IPS-18a (cell line): ENCODE measurements at regions not wholly inside any gene's neighbourhood (a gene's known extent, or its start where the extent isn't known, plus 50 kb on each side); places are given as distances from the start of the nearest gene placed in this dataset.

Experiments
- H3K27ac ChIP-seq: one replicate; pipeline ENCODE4 v1.5.1; 2013; ENCODE audit warnings: low read length
- H3K27me3 ChIP-seq: one replicate; pipeline ENCODE4 v1.6.1; 2013; ENCODE audit warnings: mild to moderate bottlenecking, low read length; ENCODE audit not compliant: control insufficient read depth, insufficient read depth
- H3K36me3 ChIP-seq: one replicate; pipeline ENCODE4 v1.6.1; 2013; ENCODE audit warnings: low read depth, low read length; ENCODE audit not compliant: control insufficient read depth
- H3K4me1 ChIP-seq: one replicate; pipeline ENCODE4 v1.6.1; 2013; ENCODE audit warnings: low read depth, low read length; ENCODE audit not compliant: control insufficient read depth
- H3K4me3 ChIP-seq: one replicate; pipeline ENCODE4 v1.5.1; 2013; ENCODE audit warnings: low read length
- H3K9ac ChIP-seq: one replicate; pipeline ENCODE4 v1.6.1; 2013; ENCODE audit warnings: mild to moderate bottlenecking, low read length, moderate library complexity
- H3K9me3 ChIP-seq: one replicate; pipeline ENCODE4 v1.6.1; 2013; ENCODE audit warnings: low read depth, low read length; ENCODE audit not compliant: control insufficient read depth

DNA sequence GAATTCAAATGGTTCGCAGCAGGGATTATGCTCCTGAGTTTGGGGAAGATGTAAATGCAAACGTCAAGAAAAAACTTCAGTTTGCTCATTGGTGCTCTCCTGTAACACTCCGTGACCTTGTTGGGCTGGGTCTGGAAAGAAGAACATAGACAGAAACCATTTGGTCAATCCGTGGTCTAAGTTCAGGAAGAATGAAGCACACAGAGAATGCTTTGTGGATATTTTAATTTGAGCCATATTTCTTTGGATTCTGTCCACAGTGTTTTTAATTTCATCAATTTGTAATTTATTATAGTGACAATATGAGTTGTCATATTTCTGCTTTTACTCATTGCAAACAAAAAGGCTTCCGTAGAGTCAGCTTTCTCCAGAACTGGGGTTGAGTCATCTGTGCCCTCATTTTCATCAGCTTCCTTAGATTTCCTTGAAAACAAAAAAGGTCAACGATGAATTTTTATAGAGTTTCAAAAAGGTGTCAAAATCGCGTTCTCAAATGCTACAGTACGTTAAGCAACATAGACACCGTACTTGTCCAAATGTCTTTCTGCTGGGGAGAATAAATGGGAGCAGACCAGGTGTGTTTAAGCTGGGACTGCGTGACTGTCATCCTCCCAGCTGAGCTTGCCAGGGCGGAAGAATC is 606.4 kb downstream of the RNF144A start:
- Histone ChIP-seq H3K9me3 (no peaks in the 10 kb centered on the region), H3K27ac (no peak overlapping the region), H3K4me1 (peaks cover 4% of the 10 kb centered on the region), H3K4me3 (no peak overlapping the region), H3K27me3 (no peaks in the 10 kb centered on the region), H3K9ac (no peak overlapping the region), H3K36me3 (no peaks in the 10 kb centered on the region)

DNA sequence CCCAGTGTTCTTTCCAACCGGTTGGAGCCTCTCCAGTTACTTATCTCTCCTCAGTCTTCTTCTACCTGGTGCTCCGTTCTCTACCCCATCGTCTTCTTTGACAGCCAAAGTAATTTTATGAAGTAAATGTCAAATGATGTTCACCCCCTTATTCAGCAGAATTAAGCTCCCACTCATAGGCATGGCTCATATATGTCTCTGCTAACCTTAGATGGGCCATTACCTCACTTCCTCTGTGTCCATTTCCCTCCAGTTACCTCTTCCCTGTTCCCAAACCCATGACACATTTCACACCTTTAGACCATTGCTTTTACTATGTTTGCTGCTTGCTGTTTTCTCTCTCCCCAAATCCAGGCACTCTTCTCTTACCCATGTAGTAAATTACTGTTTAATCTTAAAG is 607.0 kb downstream of the RNF144A start:
- Histone ChIP-seq H3K4me3 (no peak overlapping the region), H3K36me3 (no peaks in the 10 kb centered on the region), H3K9me3 (no peaks in the 10 kb centered on the region), H3K27me3 (no peaks in the 10 kb centered on the region), H3K9ac (no peak overlapping the region), H3K27ac (no peak overlapping the region), H3K4me1 (peaks cover 4% of the 10 kb centered on the region)

DNA sequence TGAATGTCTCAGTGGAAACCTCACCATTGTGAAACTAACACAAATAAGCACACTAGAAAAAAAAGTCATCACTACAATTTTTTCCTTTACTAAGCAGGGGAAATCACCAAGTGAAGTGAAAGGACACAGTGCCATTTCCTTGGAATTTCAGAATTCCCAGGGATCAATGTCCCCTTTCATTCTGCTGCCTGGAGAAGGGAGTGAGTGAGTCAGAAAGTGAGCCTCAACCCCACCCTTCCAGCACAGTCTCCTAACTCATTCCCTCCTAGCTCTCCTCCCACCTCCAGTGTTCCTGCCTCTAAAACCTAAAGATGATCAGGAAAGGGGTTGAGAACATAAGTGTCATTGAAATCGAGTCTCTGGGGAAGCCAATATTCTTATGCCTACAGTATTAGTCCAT is 608.5 kb downstream of the RNF144A start:
- no peak overlapping the region for H3K27ac ChIP-seq
- H3K9ac ChIP-seq, result no peak overlapping the region
- peaks cover 5% of the 10 kb centered on the region for H3K9me3 ChIP-seq
- H3K4me1 ChIP-seq, result no peaks in the 10 kb centered on the region
- no peaks in the 10 kb centered on the region for H3K36me3 ChIP-seq
- H3K4me3 ChIP-seq, result no peak overlapping the region
- H3K27me3 ChIP-seq, result no peaks in the 10 kb centered on the region

DNA sequence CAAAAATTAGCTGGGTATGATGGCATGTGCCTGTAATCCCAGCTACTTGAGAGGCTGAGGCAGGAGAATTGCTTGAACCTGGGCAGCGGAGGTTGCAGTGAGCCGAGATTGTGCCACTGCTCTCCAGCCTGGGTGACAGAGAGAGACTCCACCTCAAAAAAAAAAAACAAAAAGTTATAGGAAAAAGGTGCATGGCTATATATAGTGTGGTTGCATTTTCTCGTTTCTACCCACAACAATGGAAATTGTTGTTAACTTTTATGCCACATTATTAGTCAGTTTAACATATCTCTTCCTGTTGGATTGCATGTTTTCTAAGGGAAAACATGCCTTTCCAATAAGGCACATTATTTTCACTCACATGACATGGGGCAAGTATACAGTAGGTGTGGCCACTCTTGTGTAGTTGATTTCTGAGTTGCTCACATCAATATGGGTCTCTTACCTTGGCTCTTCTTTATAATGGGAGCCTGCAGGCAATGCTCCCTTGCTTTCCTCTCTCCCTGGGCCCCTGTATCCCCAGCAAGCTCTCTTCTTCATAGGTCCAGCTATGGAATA is 610.0 kb downstream of the RNF144A start:
- Histone ChIP-seq H3K27ac (no peak overlapping the region), H3K4me1 (no peaks in the 10 kb centered on the region)

DNA sequence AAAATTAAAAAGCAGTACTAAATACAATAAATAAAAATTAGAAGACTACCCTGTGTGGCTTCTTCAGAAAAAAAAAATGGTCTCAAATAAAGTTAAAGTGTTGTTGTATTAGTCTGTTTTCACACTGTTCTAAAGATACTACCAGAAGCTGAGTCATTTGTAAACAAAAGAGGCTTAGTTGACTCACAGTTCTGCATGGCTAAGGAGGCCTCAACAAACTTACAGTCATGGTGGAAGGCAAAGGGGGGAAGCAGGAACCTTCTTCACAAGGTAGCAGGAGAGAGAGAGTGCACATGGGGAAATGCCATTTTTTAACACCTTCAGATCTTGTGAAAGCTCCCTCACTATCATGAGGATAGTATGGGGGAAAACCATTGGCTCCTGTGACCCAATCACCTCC is 612.8 kb downstream of the RNF144A start:
- H3K27me3 ChIP-seq, result no peaks in the 10 kb centered on the region
- H3K4me3 ChIP-seq, result no peak overlapping the region
- H3K27ac ChIP-seq, result no peak overlapping the region
- H3K9me3 ChIP-seq, result peaks cover 16% of the 10 kb centered on the region
- H3K4me1 ChIP-seq, result no peaks in the 10 kb centered on the region
- no peaks in the 10 kb centered on the region for H3K36me3 ChIP-seq
- no peak overlapping the region for H3K9ac ChIP-seq

More for the DNA sequence above, 610.0 kb downstream of the RNF144A start:
- H3K4me3 ChIP-seq, result no peak overlapping the region
- H3K27me3 ChIP-seq, result no peaks in the 10 kb centered on the region
- H3K9me3 ChIP-seq, result peaks cover 16% of the 10 kb centered on the region
- H3K36me3 ChIP-seq, result no peaks in the 10 kb centered on the region
- H3K9ac ChIP-seq, result no peak overlapping the region

DNA sequence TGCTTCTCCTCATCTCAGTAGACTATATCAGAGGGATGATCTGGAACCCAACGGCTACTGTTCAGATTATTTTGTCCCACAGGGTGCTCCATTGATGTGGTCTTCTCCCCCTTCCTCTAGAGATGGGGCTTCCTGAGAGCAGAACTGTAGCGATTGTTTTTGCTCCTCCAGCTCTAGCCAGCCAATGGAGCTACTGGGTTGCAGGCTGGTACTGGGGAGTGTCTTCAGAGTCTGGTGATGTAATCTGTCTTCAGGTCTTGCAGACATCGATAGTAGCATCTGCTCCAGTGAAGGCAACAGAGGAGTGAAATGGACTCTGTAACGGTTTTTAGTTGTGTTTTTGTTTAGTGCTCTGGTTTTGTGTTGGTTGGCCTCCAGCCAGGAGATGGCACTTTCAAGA is 621.9 kb downstream of the RNF144A start:
- no peaks in the 10 kb centered on the region for H3K27me3 ChIP-seq
- no peaks in the 10 kb centered on the region for H3K36me3 ChIP-seq
- H3K4me3 ChIP-seq, result no peak overlapping the region
- H3K4me1 ChIP-seq, result no peaks in the 10 kb centered on the region
- no peak overlapping the region for H3K9ac ChIP-seq
- no peaks in the 10 kb centered on the region for H3K9me3 ChIP-seq
- H3K27ac ChIP-seq, result no peak overlapping the region

DNA sequence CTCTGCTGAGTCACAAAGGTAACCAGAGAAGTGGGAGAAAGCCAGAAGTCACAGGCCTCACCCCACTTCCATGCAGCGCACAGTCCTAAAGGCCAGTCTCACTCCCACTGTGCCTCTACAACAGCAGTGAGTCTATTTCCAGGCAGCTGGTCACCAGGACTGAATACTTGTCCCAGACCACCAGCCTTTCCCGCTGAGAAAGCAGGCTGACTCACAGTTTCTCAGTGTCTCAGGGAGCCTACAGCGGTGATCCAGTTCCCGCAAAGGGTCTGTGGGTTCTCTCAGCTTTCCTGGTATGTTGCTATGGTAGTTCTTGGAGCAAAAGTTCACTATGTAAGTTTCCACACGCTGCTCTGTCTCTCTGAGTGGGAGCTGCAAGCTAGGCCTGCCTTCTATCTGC is 622.5 kb downstream of the RNF144A start:
- no peaks in the 10 kb centered on the region for H3K9me3 ChIP-seq
- H3K27ac ChIP-seq, result no peak overlapping the region
- H3K4me1 ChIP-seq, result no peaks in the 10 kb centered on the region
- no peaks in the 10 kb centered on the region for H3K27me3 ChIP-seq
- H3K9ac ChIP-seq, result no peak overlapping the region
- no peaks in the 10 kb centered on the region for H3K36me3 ChIP-seq
- H3K4me3 ChIP-seq, result no peak overlapping the region

DNA sequence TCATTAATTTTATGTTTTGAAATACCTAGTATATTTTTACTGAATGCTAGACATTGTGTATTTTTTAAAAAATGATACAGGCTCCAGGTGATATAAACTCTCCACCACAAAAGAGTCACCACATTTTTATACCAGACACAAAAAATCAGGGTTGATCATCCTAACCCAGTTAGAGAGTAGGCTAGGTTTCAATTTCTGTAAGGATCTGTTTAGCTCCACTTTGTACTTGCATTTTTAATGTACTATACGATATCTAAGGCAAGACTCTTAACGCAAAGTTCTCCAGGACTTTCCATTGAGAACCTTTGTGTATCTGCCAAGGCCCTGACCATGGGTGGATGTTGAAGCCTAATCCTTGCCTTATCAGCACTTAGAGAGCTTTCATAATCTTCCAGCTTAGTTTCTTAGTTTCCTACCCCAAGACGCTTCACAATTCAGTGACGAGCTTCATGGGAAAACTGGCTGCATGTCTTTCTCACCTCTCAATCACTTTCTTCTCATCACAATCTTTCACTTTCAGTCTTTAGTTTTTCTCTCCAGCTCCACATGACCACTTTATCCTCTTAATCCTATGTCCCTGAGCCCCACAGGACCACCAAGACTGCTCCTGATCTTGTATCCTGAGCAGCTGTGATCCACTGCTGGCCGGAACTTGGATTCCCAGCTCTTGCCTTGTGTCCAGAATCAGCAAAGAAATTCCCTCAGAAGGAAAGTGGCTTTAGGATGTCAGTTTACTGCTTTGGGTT is 635.8 kb downstream of the RNF144A start:
- Histone ChIP-seq H3K36me3 (no peaks in the 10 kb centered on the region), H3K4me1 (no peaks in the 10 kb centered on the region), H3K27ac (no peak overlapping the region), H3K9ac (no peak overlapping the region), H3K4me3 (no peak overlapping the region), H3K27me3 (no peaks in the 10 kb centered on the region), H3K9me3 (no peaks in the 10 kb centered on the region)

DNA sequence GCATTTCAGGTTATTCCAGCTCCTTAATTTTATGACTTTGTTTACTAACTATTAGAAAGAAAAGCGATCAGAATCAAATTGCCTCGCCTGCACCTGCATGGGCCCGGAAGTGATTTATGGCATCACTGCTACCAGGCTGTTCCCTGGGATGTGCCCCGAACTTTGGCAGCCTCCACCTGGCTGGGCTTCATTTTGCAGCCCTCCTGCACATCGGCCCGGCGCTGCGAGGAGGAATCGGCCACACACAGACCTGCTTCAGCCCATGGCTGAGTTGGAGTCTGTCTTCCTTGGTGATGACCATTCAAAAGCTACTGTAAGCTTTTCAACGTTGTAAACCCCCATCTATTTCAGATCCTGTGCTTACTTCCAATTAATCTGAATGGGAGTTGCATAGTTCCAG is 638.0 kb downstream of the RNF144A start:
- no peaks in the 10 kb centered on the region for H3K27me3 ChIP-seq
- H3K27ac ChIP-seq, result no peak overlapping the region
- no peak overlapping the region for H3K9ac ChIP-seq
- no peaks in the 10 kb centered on the region for H3K4me1 ChIP-seq
- no peak overlapping the region for H3K4me3 ChIP-seq
- no peaks in the 10 kb centered on the region for H3K9me3 ChIP-seq
- H3K36me3 ChIP-seq, result no peaks in the 10 kb centered on the region

DNA sequence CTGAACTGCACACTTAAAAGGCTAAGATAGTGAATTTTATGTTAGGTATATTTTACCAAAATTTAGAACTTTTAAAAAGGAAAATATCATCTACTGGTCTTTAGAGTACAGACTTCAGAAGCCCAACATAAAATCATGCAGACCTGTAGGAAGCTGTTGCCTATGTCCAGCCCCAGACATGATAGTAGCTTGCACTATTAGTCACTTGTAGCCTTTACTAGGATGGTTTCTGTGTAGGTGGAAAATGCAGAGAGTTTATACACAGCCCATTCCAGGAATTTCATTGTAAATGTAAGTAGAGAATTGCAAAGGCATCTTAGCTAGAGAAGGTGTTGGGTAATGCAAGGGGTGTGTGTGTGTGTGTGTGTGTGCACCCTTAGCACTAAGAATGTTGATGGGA is 640.2 kb downstream of the RNF144A start:
- Histone ChIP-seq H3K27ac (no peak overlapping the region), H3K36me3 (no peaks in the 10 kb centered on the region), H3K9ac (no peak overlapping the region), H3K4me3 (no peak overlapping the region), H3K4me1 (no peaks in the 10 kb centered on the region), H3K9me3 (no peaks in the 10 kb centered on the region), H3K27me3 (no peaks in the 10 kb centered on the region)

DNA sequence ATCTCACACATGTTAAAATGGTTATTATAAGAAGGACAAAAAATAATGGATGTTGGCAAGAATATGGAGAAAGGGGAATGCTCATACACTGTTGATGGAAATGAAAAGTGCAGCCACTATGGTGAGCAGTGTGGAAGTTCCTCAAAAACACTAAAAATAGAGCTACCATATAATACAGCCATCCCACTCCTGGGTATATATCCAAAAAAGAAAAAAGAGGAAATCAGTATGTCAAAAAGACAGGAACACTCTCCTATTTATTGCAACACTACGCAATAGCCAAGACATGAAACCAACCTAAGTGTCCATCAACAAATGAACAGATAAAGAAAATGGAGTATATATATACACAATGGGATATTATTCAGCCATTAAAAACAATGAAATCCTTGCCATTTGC is 642.6 kb downstream of the RNF144A start:
- Histone ChIP-seq H3K27ac (no peak overlapping the region), H3K27me3 (no peaks in the 10 kb centered on the region), H3K4me3 (no peak overlapping the region), H3K9ac (no peak overlapping the region), H3K36me3 (no peaks in the 10 kb centered on the region), H3K9me3 (no peaks in the 10 kb centered on the region), H3K4me1 (no peaks in the 10 kb centered on the region)

DNA sequence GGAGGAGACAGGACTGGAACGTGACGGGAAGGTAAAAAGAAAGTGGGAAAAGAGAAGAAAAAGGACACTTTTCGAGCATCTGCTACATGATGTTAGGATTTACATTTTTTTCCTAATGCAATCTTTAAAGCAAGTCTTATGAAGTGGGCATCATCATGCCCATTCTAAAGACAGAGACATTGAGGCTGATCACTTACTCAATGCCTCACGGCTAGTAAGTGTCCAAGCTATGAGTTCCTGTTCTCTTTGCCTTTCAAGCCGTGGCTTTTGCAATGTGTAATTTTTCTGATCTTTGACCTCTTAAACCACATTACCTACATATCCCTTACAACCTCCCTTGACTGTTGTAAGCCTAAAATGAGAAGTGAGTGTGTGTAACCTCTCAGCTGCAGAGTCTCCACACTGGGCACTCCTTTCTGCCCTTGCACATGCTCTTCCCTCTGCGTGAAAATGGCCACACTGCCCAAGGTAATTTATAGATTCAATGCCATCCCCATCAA is 649.2 kb downstream of the RNF144A start:
- no peak overlapping the region for H3K9ac ChIP-seq
- H3K27ac ChIP-seq, result no peak overlapping the region
- H3K4me1 ChIP-seq, result no peaks in the 10 kb centered on the region

More for the DNA sequence above, 649.2 kb downstream of the RNF144A start:
- no peak overlapping the region for H3K4me3 ChIP-seq
- no peaks in the 10 kb centered on the region for H3K9me3 ChIP-seq
- no peaks in the 10 kb centered on the region for H3K36me3 ChIP-seq
- no peaks in the 10 kb centered on the region for H3K27me3 ChIP-seq
